Osteocyte (in vitro differentiated cells): ENCODE measurements at regions not wholly inside any gene's neighbourhood (a gene's known extent, or its start where the extent isn't known, plus 50 kb on each side); places are given as distances from the start of the nearest gene placed in this dataset.

Experiments used
- DNase-seq: peaks from one replicate; pipeline ENCODE4 v3.0.0; 2021; ENCODE audit warnings: mixed read lengths; ENCODE audit not compliant: unreplicated experiment; ENCODE audit errors: extremely low spot score
- H3K27ac Mint-ChIP-seq: one replicate; pipeline ENCODE4 v1.8.0; 2021; ENCODE audit warnings: mild to moderate bottlenecking, mixed read lengths; ENCODE audit not compliant: unreplicated experiment
- H3K27me3 Mint-ChIP-seq: one replicate; pipeline ENCODE4 v1.8.0; 2021; ENCODE audit warnings: mixed read lengths; ENCODE audit not compliant: unreplicated experiment
- H3K36me3 Mint-ChIP-seq: one replicate; pipeline ENCODE4 v1.8.0; 2021; ENCODE audit warnings: mixed read lengths; ENCODE audit not compliant: unreplicated experiment
- H3K4me1 Mint-ChIP-seq: one replicate; pipeline ENCODE4 v1.8.0; 2021; ENCODE audit warnings: mixed read lengths; ENCODE audit not compliant: unreplicated experiment
- H3K4me3 Mint-ChIP-seq: one replicate; pipeline ENCODE4 v1.8.0; 2021; ENCODE audit warnings: mild to moderate bottlenecking, moderate library complexity, mixed read lengths; ENCODE audit not compliant: unreplicated experiment
- H3K9me3 Mint-ChIP-seq: one replicate; pipeline ENCODE4 v1.8.0; 2021; ENCODE audit warnings: mixed read lengths; ENCODE audit not compliant: unreplicated experiment
- TF ChIP-seq, protein P1 (sequence below): fragments of 200-600 bp; sonication (generic); IDR thresholded peaks from 2 replicates; pipeline ENCODE4 v1.5.0; 2021; ENCODE audit warnings: antibody characterized with exemption, mild to moderate bottlenecking, moderate library complexity

DNA sequence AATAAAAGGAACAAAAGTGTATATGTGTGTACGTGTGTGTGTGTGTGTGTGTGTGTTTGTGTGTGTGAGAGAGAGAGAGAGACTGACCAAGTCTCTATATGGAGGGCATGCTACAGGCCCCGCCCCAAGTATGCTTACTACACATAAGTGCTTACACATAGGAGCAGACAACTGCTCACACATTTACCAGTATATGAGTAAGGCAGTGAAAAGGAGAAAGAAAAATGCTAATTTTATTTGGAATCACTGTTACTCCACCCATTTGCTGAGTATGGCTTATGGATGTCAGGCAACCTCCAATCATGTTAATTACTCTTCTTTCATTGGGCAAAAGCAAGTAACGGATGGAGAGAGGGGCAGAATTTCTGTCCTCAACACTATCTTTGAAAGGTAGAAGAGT is 107.6 kb upstream of the STK26 start:
- Mint-ChIP-seq H3K27ac (no peak overlapping the region), H3K4me3 (no peak overlapping the region), H3K9me3 (no peaks in the 10 kb centered on the region), H3K36me3 (no peaks in the 10 kb centered on the region), H3K4me1 (no peaks in the 10 kb centered on the region), H3K27me3 (peaks cover 8% of the 10 kb centered on the region)
- TF ChIP-seq, protein P1, sequence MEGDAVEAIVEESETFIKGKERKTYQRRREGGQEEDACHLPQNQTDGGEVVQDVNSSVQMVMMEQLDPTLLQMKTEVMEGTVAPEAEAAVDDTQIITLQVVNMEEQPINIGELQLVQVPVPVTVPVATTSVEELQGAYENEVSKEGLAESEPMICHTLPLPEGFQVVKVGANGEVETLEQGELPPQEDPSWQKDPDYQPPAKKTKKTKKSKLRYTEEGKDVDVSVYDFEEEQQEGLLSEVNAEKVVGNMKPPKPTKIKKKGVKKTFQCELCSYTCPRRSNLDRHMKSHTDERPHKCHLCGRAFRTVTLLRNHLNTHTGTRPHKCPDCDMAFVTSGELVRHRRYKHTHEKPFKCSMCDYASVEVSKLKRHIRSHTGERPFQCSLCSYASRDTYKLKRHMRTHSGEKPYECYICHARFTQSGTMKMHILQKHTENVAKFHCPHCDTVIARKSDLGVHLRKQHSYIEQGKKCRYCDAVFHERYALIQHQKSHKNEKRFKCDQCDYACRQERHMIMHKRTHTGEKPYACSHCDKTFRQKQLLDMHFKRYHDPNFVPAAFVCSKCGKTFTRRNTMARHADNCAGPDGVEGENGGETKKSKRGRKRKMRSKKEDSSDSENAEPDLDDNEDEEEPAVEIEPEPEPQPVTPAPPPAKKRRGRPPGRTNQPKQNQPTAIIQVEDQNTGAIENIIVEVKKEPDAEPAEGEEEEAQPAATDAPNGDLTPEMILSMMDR: no peak
- no peak for DNase-seq

- Mint-ChIP-seq H3K36me3 (no peaks in the 10 kb centered on the region), H3K4me3 (no peak overlapping the region), H3K27me3 (peaks cover 8% of the 10 kb centered on the region), H3K27ac (no peak overlapping the region), H3K9me3 (no peaks in the 10 kb centered on the region), H3K4me1 (no peaks in the 10 kb centered on the region)
- TF ChIP-seq, protein P1: no peak
- DNase-seq: no peak
Measured at GRCh38 chrX:131917588-131917987, 105.5 kb upstream of the STK26 start.

- H3K27ac Mint-ChIP-seq: no peak overlapping the region
- no peak overlapping the region for H3K4me3 Mint-ChIP-seq
- DNase-seq: no peak
Measured at GRCh38 chrX:131918839-131919238, 104.3 kb upstream of the STK26 start.

GRCh38 chrX:131923614-131924250 is 99.4 kb upstream of the STK26 start:
- Mint-ChIP-seq H3K4me3 (no peak overlapping the region), H3K4me1 (no peaks in the 10 kb centered on the region), H3K27ac (no peak overlapping the region)

More at GRCh38 chrX:131918839-131919238, 104.3 kb upstream of the STK26 start:
- TF ChIP-seq, protein P1: no peak
- no peaks in the 10 kb centered on the region for H3K9me3 Mint-ChIP-seq
- H3K36me3 Mint-ChIP-seq: no peaks in the 10 kb centered on the region
- H3K4me1 Mint-ChIP-seq: no peaks in the 10 kb centered on the region
- peaks cover 8% of the 10 kb centered on the region for H3K27me3 Mint-ChIP-seq

DNA sequence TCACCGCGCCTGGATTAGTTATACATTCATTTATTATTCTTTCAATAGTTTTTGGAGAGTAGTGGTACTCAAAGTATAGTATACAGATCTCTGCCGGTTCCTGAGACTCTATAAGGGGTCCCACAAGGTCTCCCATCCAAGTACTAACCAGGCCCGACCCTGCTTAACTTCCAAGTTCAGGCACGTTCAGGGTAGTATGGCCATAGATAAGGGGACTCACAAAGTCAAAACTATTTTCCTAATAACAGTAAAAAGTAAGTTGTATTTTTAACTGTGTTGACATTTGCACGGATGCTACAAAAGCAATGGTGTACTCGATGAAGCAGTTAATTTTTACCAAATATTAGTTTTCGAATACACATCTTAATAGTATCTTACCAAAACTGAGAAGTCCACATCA is 84.4 kb upstream of the STK26 start:
- H3K9me3 Mint-ChIP-seq: no peaks in the 10 kb centered on the region
- H3K27me3 Mint-ChIP-seq: peaks cover 7% of the 10 kb centered on the region
- no peaks in the 10 kb centered on the region for H3K36me3 Mint-ChIP-seq
- TF ChIP-seq, protein P1: no peak
- no peak overlapping the region for H3K4me3 Mint-ChIP-seq
- H3K27ac Mint-ChIP-seq: no peak overlapping the region
- no peak for DNase-seq
- H3K4me1 Mint-ChIP-seq: no peaks in the 10 kb centered on the region

More at GRCh38 chrX:131923614-131924250, 99.4 kb upstream of the STK26 start:
- no peaks in the 10 kb centered on the region for H3K9me3 Mint-ChIP-seq
- TF ChIP-seq, protein P1: no peak
- DNase-seq: no peak
- H3K27me3 Mint-ChIP-seq: peaks cover 18% of the 10 kb centered on the region
- H3K36me3 Mint-ChIP-seq: no peaks in the 10 kb centered on the region
